DOHH2 (cell line): ENCODE measurements at regions not wholly inside any gene's neighbourhood (a gene's known extent, or its start where the extent isn't known, plus 50 kb on each side); places are given as distances from the start of the nearest gene placed in this dataset.

Experiments used
- CTCF ChIP-seq: fragments of 200-600 bp; sonication (generic); IDR thresholded peaks from one replicate; pipeline ENCODE4 v1.5.1; 2014; ENCODE audit warnings: antibody characterized with exemption, mild to moderate bottlenecking, low read depth, low read length; ENCODE audit not compliant: poor library complexity, severe bottlenecking
- EZH2phosphoT487 ChIP-seq: fragments of 200-600 bp; sonication (generic); IDR thresholded peaks from 2 replicates; pipeline ENCODE4 v1.6.1; 2017; ENCODE audit warnings: borderline replicate concordance, mild to moderate bottlenecking, antibody characterized with exemption, low read length, moderate library complexity, mixed read lengths

- TF ChIP-seq CTCF (no peak), EZH2phosphoT487 (no peak)
These were observed 601.0 kb downstream of the PDCD6IP start for GRCh38 chr3:34399401-34399800.
